ENCODE measurements at regions not wholly inside any gene's neighbourhood (a gene's known extent, or its start where the extent isn't known, plus 50 kb on each side); places are given as distances from the start of the nearest gene placed in this dataset.

DNA sequence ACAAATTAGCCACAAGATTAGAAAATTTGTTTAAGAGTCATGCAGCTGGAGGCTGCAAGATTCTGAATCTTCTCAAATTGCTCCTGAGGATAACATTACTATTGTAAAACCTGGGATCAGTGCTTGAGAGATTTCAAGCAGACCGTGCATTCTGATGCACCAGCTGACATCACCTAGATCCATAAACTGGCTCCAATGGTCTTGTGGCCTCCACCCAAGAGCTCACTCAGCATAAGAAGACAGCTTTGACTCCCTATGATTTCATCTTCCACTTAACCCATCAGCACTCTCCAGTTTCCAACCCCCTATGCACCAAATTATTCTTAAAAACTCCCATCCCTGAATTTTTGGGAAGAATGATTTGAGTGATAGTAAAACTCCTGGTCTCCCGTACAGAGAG, 1007.9 kb upstream of the TENM4 start:
- no peak for FAIRE-seq
- H3K27me3 ChIP-seq (replicated peaks in 1 of 4; ENCODE audit: control insufficient read depth in 3 of 4, extremely low read depth in 1 of 4, insufficient read depth in 3 of 4, low read length in 3 of 4), result no peaks in the 10 kb centered on the region
- no peak overlapping the region for H4K91ac ChIP-seq (replicated peaks; ENCODE audit: insufficient read length, low read length)
- no peaks in the 10 kb centered on the region for H4K20me1 ChIP-seq (replicated peaks in 1 of 2; ENCODE audit: control insufficient read depth in 1 of 2, insufficient read depth in 2 of 2, low read length in 2 of 2)
- H2BK120ac ChIP-seq (replicated peaks; ENCODE audit: low read depth, low read length), result no peak overlapping the region
- no peak overlapping the region; the same call in 1 of the 2 replicates for H3K18ac ChIP-seq (ENCODE audit: extremely low read depth, low read length)
- ChIA-PET CTCF (ENCODE audit: partially characterized antibody) (no interaction called here), POLR2A (ENCODE audit: partially characterized antibody) (no interaction called here)
- H2AFZ ChIP-seq (ENCODE audit: low read length), result no peak overlapping the region
- no peak overlapping the region for H2BK15ac ChIP-seq (ENCODE audit: low read length)
- no peak overlapping the region for H4K8ac ChIP-seq (ENCODE audit: extremely low read depth, insufficient read depth, low read length)
- H3K27ac ChIP-seq (ENCODE audit: low read depth, low read length), result no peak overlapping the region
- no peaks in the 10 kb centered on the region for H3K9me3 ChIP-seq (ENCODE audit: insufficient read depth in 2 of 2, low read depth in 1 of 2, low read length in 1 of 2)
- H3K4me1 ChIP-seq (replicated peaks in 1 of 4; ENCODE audit: control insufficient read depth in 3 of 4, insufficient read depth in 4 of 4, low read length in 3 of 4), result no peaks in the 10 kb centered on the region
- no peak overlapping the region for H3K56ac ChIP-seq (replicated peaks; ENCODE audit: insufficient read length, low read depth, low read length)
- no peaks in the 10 kb centered on the region for H3K23me2 ChIP-seq (ENCODE audit: low read depth, low read length)
- no peak overlapping the region for H2AK5ac ChIP-seq (ENCODE audit: low read depth, low read length)
- no peak overlapping the region for H3K14ac ChIP-seq (ENCODE audit: insufficient read length)
- no peaks in the 10 kb centered on the region for H3K79me2 ChIP-seq (ENCODE audit: control insufficient read depth in 1 of 2, insufficient read depth in 2 of 2, low read length in 2 of 2)
- no peak overlapping the region for H3K4ac ChIP-seq (replicated peaks; ENCODE audit: insufficient read length, low read depth, low read length)
- H3K4me3 ChIP-seq (ENCODE audit: extremely low read depth in 1 of 4, insufficient read depth in 2 of 4, low read depth in 3 of 4, low read length in 4 of 4), result no peak overlapping the region
- DNase-seq (ENCODE audit: low read depth in 1 of 2, low spot score in 2 of 2), result no peak
- H3K36me3 ChIP-seq (ENCODE audit: control insufficient read depth in 2 of 4, insufficient read depth in 4 of 4, low read length in 3 of 4), result no peaks in the 10 kb centered on the region
- TF ChIP-seq SIX5 (IDR thresholded peaks at IDR 0.05; ENCODE audit: low read depth, low read length) (no peak), ASH2L (IDR thresholded peaks at IDR 0.05; ENCODE audit: low read length) (no peak), BACH1 (IDR thresholded peaks at IDR 0.05; ENCODE audit: low read length) (no peak), CREB1 (IDR thresholded peaks at IDR 0.05) (no peak), TEAD4 (IDR thresholded peaks at IDR 0.05; ENCODE audit: low read depth, low read length) (no peak), RBBP5 (IDR thresholded peaks at IDR 0.05; ENCODE audit: borderline replicate concordance, low read depth, low read length) (no peak), CBX8 (IDR thresholded peaks at IDR 0.05; ENCODE audit: borderline replicate concordance, low read depth, low read length) (no peak), CBX5 (IDR thresholded peaks at IDR 0.05; ENCODE audit: low read depth, low read length) (no peak), SUZ12 (IDR thresholded peaks at IDR 0.05; ENCODE audit: low read length) (no peak), CTBP2 (IDR thresholded peaks at IDR 0.05; ENCODE audit: borderline replicate concordance, insufficient read depth, insufficient read length, low read length) (no peak), SIRT6 (IDR thresholded peaks at IDR 0.05; ENCODE audit: low read length) (no peak)
- TF ChIP-seq, protein P1, sequence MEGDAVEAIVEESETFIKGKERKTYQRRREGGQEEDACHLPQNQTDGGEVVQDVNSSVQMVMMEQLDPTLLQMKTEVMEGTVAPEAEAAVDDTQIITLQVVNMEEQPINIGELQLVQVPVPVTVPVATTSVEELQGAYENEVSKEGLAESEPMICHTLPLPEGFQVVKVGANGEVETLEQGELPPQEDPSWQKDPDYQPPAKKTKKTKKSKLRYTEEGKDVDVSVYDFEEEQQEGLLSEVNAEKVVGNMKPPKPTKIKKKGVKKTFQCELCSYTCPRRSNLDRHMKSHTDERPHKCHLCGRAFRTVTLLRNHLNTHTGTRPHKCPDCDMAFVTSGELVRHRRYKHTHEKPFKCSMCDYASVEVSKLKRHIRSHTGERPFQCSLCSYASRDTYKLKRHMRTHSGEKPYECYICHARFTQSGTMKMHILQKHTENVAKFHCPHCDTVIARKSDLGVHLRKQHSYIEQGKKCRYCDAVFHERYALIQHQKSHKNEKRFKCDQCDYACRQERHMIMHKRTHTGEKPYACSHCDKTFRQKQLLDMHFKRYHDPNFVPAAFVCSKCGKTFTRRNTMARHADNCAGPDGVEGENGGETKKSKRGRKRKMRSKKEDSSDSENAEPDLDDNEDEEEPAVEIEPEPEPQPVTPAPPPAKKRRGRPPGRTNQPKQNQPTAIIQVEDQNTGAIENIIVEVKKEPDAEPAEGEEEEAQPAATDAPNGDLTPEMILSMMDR (IDR thresholded peaks at IDR 0.05; ENCODE audit: control extremely low read depth in 1 of 3, insufficient read depth in 1 of 3, low read depth in 1 of 3, low read length in 3 of 3), result no peak
- no peak overlapping the region for H3K9ac ChIP-seq (replicated peaks in 1 of 4; ENCODE audit: extremely low read depth in 1 of 4, low read depth in 3 of 4, low read length in 3 of 4)
- 93% methylated on average over 2 of the region's 2 CpGs; no CpG with 5 or more reads in 1 of the 2 experiments for WGBS, 2 experiments (ENCODE audit: extremely low coverage in 1 of 2, insufficient coverage in 1 of 2, insufficient read length in 1 of 2, insufficient replicate concordance in 2 of 2, low coverage in 1 of 2, low lambda C conversion rate in 2 of 2, missing lambda C conversion rate in 1 of 2)
- no peaks in the 10 kb centered on the region for H3K79me1 ChIP-seq (ENCODE audit: low read depth, low read length)
- no peak overlapping the region for H2BK5ac ChIP-seq (ENCODE audit: low read depth, low read length)
- H2BK20ac ChIP-seq (ENCODE audit: low read length), result no peak overlapping the region
- no peak overlapping the region for H3K4me2 ChIP-seq (ENCODE audit: insufficient read depth in 1 of 2, low read depth in 2 of 2, low read length in 2 of 2)
- no peak overlapping the region for H3K23ac ChIP-seq (ENCODE audit: insufficient read length)
- no peak overlapping the region for H2BK12ac ChIP-seq (ENCODE audit: low read depth, low read length)
- H4K5ac ChIP-seq (ENCODE audit: insufficient read length, low read depth, low read length), result no peak overlapping the region

All from H1 (cell line).